Immature natural killer cell (primary cell): ENCODE measurements at regions not wholly inside any gene's neighbourhood (a gene's known extent, or its start where the extent isn't known, plus 50 kb on each side); places are given as distances from the start of the nearest gene placed in this dataset.
"Not testable (repeated sequence)": the region's sequence is repeated elsewhere in the genome, so short reads cannot be mapped to it uniquely, and the experiment has no call there.

Experiments used
- DNase-seq, 3 donors: peaks; one replicate each; pipeline ENCODE4 v3.0.0; 2022; ENCODE audit warnings: mixed read lengths in 1 of 3
- H3K27ac Mint-ChIP-seq, 6 donors: one replicate each; pipeline ENCODE4 v1.8.0; 2020; ENCODE audit warnings: mixed read lengths in 6 of 6, mild to moderate bottlenecking in 5 of 6, inconsistent platforms in 4 of 6, moderate library complexity in 3 of 6
- H3K27me3 Mint-ChIP-seq, 3 donors: one replicate each; pipeline ENCODE4 v1.8.0; 2020 to 2021; ENCODE audit warnings: low read depth in 3 of 3, mild to moderate bottlenecking in 3 of 3, mixed read lengths in 3 of 3, moderate library complexity in 3 of 3, inconsistent platforms in 1 of 3
- H3K36me3 Mint-ChIP-seq, 3 donors: one replicate each; pipeline ENCODE4 v1.8.0; 2020; ENCODE audit warnings: mixed read lengths in 3 of 3, inconsistent platforms in 2 of 3, mild to moderate bottlenecking in 2 of 3
- H3K4me1 Mint-ChIP-seq, 2 donors: one replicate each; pipeline ENCODE4 v1.8.0; 2020; ENCODE audit warnings: inconsistent platforms in 2 of 2, mild to moderate bottlenecking in 2 of 2, mixed read lengths in 2 of 2, moderate library complexity in 1 of 2
- H3K4me3 Mint-ChIP-seq, 5 donors: one replicate each; pipeline ENCODE4 v1.8.0; 2020; ENCODE audit warnings: mild to moderate bottlenecking in 5 of 5, mixed read lengths in 5 of 5, inconsistent platforms in 3 of 5, moderate library complexity in 3 of 5
- H3K9me3 Mint-ChIP-seq, 6 donors: one replicate each; pipeline ENCODE4 v1.8.0; 2020; ENCODE audit warnings: mild to moderate bottlenecking in 6 of 6, mixed read lengths in 6 of 6, inconsistent platforms in 4 of 6, moderate library complexity in 3 of 6

DNA sequence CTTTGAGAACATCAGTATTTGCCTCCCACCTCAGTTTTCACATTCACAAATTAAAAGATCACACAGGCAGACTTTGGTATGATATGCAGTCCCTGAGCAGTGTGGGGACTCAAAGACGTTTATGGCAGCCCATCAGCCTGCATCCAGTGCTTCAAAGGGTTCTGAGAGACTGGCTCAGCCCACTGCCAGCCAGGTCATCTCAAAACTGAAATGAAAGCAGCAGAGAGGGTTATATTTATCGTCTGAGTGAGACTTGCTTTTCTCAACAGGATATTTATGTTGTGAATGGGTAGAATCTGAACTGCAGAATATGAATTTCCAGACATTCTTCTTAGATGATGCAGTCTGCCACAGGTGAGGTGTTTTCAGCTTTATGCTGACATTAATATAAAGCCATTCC lies 159.8 kb downstream of the NRN1 start:
- peaks cover 0 to 4% (median 0%) of the 10 kb centered on the region in 3 donors for H3K36me3 Mint-ChIP-seq
- H3K4me3 Mint-ChIP-seq, result no peak overlapping the region
- peaks cover 7 to 18% (median 9%) of the 10 kb centered on the region in 3 donors for H3K27me3 Mint-ChIP-seq
- peaks cover 7 to 10% of the 10 kb centered on the region in 2 donors for H3K4me1 Mint-ChIP-seq
- no peak for DNase-seq
- no peak overlapping the region for H3K27ac Mint-ChIP-seq
- peaks cover 0 to 4% (median 0%) of the 10 kb centered on the region in 6 donors for H3K9me3 Mint-ChIP-seq

DNA sequence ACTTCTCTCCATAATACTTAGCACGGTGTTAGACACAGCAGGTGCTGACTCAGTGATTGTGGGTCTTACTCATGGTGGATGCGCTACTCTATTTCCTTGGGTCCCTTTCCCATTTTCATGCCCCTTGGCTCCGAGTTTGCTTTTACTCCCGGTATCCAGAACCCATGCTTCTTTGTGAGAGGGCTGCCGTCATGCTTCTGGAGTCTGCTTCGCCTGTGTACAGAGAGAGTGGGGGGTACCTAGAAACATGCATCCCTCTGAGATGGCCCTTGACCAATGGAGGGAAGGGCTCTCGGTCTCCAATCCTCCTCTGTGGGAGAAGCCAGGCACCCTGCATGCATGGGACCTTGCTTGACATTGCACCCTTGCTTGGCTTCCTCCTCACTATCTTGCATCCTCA lies 160.4 kb downstream of the NRN1 start:
- Mint-ChIP-seq H3K4me1 (peaks cover 4 to 6% of the 10 kb centered on the region in 2 donors), H3K27me3 (peaks cover 5 to 18% (median 7%) of the 10 kb centered on the region in 3 donors), H3K27ac (no peak overlapping the region), H3K4me3 (no peak overlapping the region), H3K9me3 (peaks cover 0 to 4% (median 0%) of the 10 kb centered on the region in 6 donors), H3K36me3 (peaks cover 0 to 4% (median 0%) of the 10 kb centered on the region in 3 donors)
- DNase-seq, result no peak

DNA sequence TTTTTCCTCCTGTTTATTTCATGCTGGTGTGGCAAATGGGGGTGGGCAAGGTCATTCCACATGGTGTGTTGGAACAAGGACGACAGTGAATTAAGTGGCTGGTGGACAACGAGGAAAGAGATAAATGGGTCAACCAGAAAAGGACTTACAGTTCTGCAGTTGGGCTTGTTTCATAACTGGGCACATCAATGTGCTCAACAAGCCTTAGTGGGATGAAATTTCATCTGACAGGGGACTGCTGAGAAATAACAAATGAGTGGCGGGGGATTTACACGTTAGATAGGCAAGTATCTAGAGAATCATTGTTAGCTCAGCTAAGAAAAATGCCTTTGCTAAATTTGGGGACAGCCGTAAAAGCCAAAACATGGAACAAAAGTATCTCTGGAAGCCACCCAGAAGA lies 163.6 kb downstream of the NRN1 start:
- Mint-ChIP-seq H3K4me3 (no peak overlapping the region), H3K36me3 (peaks cover 0 to 4% (median 0%) of the 10 kb centered on the region in 3 donors)

DNA sequence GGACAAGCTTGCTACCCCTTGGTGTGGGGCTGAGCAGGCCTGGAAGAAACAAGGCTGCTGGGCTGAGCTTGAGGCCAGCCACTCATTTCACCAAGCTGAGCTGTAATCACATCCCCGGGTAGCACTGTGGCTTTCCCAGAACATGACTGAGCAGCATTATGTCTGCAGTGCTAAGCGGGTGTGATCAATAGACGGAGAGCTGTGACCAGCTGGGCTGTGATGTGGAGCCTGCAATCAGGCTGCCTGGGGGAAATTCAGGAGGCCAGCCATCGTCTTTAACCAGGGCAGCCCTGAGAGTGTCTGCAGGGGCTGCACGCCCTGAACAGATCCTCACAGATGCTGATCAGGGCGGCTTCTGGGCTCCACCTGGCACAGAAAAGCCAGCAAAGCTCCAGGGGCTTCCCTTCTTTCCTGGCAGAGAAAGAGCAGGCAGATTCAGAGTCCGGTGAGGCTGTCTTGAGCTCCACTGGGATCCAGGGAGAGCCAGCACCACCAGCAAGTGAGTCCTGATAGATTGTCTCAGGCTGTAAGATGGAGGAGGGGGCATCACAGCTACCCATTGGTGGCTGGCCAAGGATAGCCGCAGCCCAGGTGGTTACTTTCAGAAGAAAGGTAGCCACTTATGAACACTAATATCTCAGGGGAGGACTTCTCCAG lies 165.9 kb downstream of the NRN1 start:
- Mint-ChIP-seq H3K4me1 (no peaks in the 10 kb centered on the region), H3K4me3 (no peak overlapping the region), H3K36me3 (peaks cover 0 to 4% (median 4%) of the 10 kb centered on the region in 3 donors)

More for the DNA sequence above, 163.6 kb downstream of the NRN1 start:
- Mint-ChIP-seq H3K27ac (no peak overlapping the region), H3K9me3 (peaks cover 0 to under 1% (median 0%) of the 10 kb centered on the region in 6 donors), H3K27me3 (peaks cover 0 to 23% (median 4%) of the 10 kb centered on the region in 3 donors), H3K4me1 (no peaks in the 10 kb centered on the region)
- DNase-seq, result no peak

DNA sequence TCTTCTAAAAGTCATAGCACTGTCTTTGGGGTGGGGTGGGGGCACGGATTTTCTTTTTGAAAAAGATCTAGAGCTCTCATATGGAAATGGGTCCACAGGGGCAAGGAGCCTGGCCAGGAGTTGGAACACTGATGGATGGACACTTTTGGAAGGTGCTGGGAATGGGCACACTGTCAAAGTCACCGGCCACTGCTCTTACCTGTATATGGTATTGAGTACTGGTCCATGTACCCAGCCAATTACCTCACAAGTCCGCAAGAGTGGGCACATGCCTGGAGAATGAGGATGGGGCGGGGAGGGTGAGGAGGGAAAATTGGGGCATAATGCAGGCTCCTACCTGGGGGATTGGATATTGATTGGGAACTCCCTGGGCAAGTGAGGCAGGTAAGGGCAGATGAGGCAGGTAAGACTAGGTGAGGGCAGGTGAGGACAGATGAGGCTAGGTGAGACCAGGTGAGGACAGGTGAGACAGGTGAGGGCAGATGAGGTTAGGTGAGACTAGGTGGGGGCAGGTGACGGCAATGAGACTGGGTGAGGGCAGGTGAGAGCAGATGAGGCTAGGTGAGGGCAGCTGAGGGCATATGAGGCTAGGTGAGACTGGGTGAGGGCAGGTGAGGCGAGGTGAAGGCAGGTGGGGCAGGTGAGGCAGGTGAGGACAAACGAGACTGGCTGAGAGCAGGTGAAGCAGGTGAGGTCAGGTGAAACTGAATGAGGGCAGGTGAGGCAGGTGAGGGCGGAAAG lies 167.9 kb downstream of the NRN1 start:
- DNase-seq, result no peak
- Mint-ChIP-seq H3K4me1 (peaks cover 6 to 10% of the 10 kb centered on the region in 2 donors), H3K4me3 (no peak overlapping the region), H3K27ac (peak overlapping the region in 1 of 6 donors; percentile 51), H3K9me3 (no peaks in the 10 kb centered on the region), H3K27me3 (peaks cover 0 to 11% (median 4%) of the 10 kb centered on the region in 3 donors), H3K36me3 (peaks cover 0 to 4% (median 4%) of the 10 kb centered on the region in 3 donors)

More for the DNA sequence above, 165.9 kb downstream of the NRN1 start:
- H3K27ac Mint-ChIP-seq, result no peak overlapping the region
- peaks cover 0 to 15% (median 4%) of the 10 kb centered on the region in 3 donors for H3K27me3 Mint-ChIP-seq
- H3K9me3 Mint-ChIP-seq, result no peaks in the 10 kb centered on the region
- DNase-seq, result no peak

DNA sequence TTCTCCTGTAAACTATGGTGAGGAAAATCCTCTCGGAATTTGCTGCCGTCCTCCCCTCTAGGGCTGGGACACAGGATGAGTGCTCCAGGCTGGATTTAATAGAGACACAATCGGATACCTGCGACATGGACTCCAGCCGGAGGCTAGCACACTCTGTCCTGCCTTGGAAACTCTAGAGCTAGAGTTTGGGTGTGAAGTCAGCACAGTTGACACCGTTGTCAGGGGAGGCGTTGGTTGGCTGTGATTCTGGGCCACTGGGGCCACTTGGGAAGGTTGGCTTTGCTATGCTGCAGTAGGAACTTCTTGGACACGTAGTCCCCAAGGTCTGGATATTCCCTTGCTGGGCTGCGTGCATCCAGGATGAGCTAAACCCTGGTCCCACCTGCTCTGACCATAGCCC lies 169.4 kb downstream of the NRN1 start:
- Mint-ChIP-seq H3K4me3 (no peak overlapping the region), H3K9me3 (no peaks in the 10 kb centered on the region), H3K27me3 (peaks cover 0 to 8% (median 4%) of the 10 kb centered on the region in 3 donors), H3K36me3 (peaks cover 0 to 4% (median 0%) of the 10 kb centered on the region in 3 donors), H3K27ac (peak overlapping the region in 1 of 6 donors; percentile 53), H3K4me1 (peaks cover 16 to 22% of the 10 kb centered on the region in 2 donors)
- no peak for DNase-seq

DNA sequence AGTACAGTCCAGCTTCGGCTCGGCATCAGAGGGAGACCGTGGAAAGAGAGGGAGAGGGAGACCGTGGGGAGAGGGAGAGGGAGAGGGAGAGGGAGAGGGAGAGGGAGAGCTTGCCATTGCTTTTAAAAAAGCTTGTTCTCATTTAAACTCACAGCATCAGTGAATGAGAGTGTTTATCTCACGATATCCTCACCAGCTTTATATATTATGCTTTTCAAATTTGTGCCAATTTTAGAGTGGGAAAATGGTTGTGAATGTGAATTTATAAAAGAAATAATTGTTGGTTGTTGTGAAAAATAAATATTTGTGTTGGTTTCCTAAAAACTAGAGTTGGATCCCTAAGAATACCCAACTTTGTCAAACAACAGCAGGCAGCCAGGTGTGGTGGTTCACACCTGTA lies 170.1 kb downstream of the NRN1 start:
- not testable (repeated sequence) for H3K27me3 Mint-ChIP-seq, H3K36me3 Mint-ChIP-seq, H3K9me3 Mint-ChIP-seq, H3K27ac Mint-ChIP-seq, DNase-seq, H3K4me3 Mint-ChIP-seq
- peaks cover 24 to 30% of the 10 kb centered on the region in 2 donors for H3K4me1 Mint-ChIP-seq

DNA sequence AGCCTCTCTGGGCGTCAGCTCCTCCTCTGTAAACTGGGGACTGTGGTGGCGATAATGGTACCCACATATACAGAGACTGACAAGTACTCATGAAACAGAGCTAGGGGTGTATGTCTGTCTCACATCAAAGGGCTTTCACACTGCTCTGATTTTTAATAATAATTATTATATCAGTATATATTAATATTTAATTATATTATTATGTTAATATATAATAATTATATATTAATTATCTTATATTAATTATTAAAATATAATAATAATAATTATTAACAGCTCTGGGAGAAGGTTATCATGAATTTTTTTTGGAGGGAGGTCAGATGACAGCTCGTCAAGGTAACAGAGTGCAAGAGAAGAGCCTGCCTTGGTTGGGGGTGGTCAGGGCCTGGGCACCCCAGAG lies 173.6 kb downstream of the NRN1 start:
- Mint-ChIP-seq H3K36me3 (peaks cover 0 to 4% (median 0%) of the 10 kb centered on the region in 3 donors), H3K27ac (peak overlapping the region; percentile 90 to 95 (median 94)), H3K4me1 (peaks cover 55 to 61% of the 10 kb centered on the region in 2 donors), H3K9me3 (no peaks in the 10 kb centered on the region), H3K27me3 (no peaks in the 10 kb centered on the region), H3K4me3 (peak overlapping the region in 2 of 5 donors; percentile 38 to 46)
- DNase-seq, result no peak

DNA sequence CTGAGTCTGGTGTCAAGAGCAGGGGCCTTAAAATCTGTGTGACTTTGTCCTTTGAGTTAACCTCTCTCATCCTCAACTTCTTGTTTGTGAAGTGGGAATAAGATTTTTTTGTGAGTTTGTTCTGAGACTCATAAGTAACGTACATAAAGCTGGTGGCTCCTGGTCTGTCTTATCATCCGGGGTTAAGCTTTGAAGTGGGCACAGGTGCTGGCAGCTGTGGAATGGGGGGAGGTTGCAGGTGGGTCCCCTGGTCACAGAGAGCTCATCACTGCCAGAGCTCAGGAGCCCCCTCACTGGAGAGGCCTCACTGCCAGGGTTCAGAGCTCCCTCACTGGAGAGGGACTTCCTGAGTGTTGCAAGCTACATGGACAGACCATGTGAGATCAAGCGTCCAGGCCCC lies 174.1 kb downstream of the NRN1 start:
- peaks cover 0 to 4% (median 0%) of the 10 kb centered on the region in 3 donors for H3K36me3 Mint-ChIP-seq
- H3K4me3 Mint-ChIP-seq, result peak overlapping the region; percentile 46 to 80 (median 75)
- peaks cover 58 to 63% of the 10 kb centered on the region in 2 donors for H3K4me1 Mint-ChIP-seq
- H3K9me3 Mint-ChIP-seq, result no peaks in the 10 kb centered on the region
- H3K27me3 Mint-ChIP-seq, result no peaks in the 10 kb centered on the region
- DNase-seq, result no peak
- H3K27ac Mint-ChIP-seq, result peak overlapping the region; percentile 90 to 95 (median 94)

DNA sequence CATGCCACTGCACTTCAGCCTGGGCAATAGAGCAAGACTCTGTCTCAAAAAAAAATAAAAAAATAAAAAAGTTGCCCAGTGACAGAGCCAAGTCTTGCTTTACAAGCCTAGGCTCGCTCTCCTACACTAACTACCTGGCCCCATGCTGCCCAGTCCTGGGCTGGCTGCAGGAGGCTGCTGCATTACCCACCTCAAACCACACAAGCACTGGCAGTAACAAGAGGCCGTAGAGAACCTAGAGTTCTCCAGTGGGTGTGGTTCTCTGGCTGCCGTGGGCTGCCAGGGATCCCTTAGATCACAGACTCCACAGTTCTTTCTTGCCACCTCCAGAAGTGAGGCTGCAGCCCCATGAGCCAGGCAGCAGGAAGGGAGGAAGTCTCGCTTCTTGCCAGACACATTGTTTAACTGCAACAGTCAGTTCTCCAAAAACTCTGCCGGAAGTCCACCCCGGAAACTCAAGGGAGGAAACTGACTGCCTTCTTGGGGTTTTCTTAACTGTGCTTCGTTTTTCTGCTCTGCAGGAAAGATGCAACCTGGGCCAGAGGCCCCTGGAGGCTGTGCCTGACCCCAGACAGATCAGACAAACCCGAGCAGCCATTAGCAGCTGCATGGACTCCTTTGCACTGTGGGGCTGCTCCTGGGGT lies 175.4 kb downstream of the NRN1 start:
- Mint-ChIP-seq H3K4me3 (peak overlapping the region; percentile 75 to 86 (median 80)), H3K4me1 (peaks cover 66 to 71% of the 10 kb centered on the region in 2 donors), H3K27ac (peak overlapping the region; percentile 90 to 95 (median 94))
- not testable (repeated sequence) for H3K9me3 Mint-ChIP-seq, H3K36me3 Mint-ChIP-seq, H3K27me3 Mint-ChIP-seq
- peak; percentile 53 to 56 (median 54) for DNase-seq

DNA sequence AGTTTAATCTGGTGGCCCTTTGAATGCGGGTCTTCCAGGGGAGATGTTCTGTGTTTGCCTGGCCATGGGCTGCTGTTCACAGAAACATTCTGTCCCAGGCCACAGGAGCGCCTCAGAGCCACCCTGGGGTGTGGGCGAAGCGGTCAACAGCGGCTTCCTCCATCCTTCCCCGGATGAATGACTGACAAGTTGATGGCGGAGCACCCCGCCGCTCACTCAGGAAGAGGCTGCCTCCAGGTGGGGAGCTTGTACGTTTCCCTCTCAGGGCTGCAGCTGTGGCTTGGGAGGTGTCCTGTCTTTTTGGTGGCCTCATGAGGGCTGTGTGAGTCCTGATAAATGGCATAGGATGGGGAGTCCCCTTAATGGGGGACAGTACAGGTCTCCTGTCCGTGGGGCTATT lies 178.4 kb downstream of the NRN1 start:
- Mint-ChIP-seq H3K9me3 (no peaks in the 10 kb centered on the region), H3K36me3 (no peaks in the 10 kb centered on the region), H3K4me3 (peak overlapping the region in 3 of 5 donors; percentile 8 to 39 (median 30)), H3K27me3 (peaks cover 0 to 2% (median 0%) of the 10 kb centered on the region in 3 donors), H3K4me1 (peaks cover 78 to 79% of the 10 kb centered on the region in 2 donors), H3K27ac (peak overlapping the region in 4 of 6 donors; percentile 31 to 57 (median 48))
- no peak for DNase-seq

DNA sequence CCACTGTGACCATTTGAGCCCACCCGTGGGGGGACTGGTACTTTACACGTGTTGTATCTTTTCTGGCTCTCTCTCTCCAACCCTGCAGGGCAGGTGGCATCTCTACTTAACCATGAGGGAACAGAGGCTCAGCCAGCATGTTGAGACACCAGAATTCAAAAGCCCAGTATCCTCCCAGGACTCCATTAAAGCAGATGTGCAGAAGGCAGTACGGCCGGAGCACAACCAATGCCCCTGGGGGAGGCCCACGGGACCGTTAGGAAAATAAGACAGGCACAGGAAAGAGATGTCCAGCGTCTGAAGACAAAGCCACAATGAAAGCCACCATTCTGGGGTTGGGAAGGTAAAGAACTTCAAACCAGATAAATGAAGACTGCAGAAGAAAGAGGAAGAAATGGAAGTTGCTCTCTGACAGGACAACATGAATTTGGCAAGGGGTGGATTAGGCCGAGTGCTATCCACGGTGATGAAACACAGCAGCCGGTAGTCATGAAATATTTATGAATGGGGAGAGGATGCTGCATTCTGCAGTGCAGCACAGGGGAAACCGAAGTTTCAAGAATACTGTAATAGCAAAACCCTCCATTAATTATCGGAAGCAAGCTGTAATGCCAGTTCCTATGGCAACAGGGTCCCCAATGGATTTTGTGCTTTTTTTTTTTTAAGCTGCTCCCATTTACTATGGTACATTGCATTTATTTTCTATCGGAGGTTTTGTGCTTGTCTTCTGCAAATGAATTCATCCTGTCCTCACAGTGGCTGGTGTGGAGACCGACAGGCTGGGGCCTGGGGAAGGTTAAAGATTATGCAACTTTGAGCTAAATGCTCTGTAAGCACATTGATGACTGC lies 179.4 kb downstream of the NRN1 start:
- H3K27ac Mint-ChIP-seq, result peak overlapping the region in 5 of 6 donors; percentile 23 to 79 (median 56)

DNA sequence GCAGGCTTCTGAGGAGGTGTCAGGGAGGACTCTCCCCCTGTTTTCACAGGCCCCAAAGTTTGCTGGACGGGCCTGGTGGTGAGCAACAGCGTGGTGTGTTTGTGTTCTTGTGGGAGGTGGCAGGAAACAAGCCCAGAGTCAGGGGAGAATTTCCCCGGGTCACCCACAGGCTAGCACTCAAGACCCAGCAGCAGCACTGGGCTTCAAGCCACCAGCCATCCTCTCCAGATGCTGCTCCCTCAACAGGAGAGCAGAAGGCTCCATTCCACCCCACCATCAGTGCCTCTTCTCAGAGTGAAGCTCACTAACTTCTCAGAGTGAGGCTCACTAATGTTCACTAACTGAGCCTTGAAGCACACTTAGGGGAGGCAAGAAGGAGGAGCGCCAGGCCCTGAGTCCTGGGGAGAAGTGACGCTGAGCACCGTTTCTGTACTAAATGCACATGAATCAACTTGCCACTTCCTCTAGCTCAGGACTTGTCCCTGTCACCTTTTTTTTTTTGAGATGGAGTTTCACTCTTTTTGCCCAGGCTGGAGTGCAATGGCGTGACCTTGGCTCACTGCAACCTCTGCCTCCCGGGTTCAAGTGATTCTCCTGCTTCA lies 182.2 kb downstream of the NRN1 start:
- not testable (repeated sequence) for H3K9me3 Mint-ChIP-seq
- peak; percentile 34 to 35 (median 35) for DNase-seq
- peak overlapping the region; percentile 82 to 93 (median 86) for H3K27ac Mint-ChIP-seq

More for the DNA sequence above, 179.4 kb downstream of the NRN1 start:
- no peak for DNase-seq
- Mint-ChIP-seq H3K9me3 (no peaks in the 10 kb centered on the region), H3K27me3 (peaks cover 0 to 2% (median 2%) of the 10 kb centered on the region in 3 donors), H3K4me3 (no peak overlapping the region), H3K4me1 (peaks cover 73 to 80% of the 10 kb centered on the region in 2 donors), H3K36me3 (no peaks in the 10 kb centered on the region)

More for the DNA sequence above, 182.2 kb downstream of the NRN1 start:
- not testable (repeated sequence) for H3K36me3 Mint-ChIP-seq, H3K27me3 Mint-ChIP-seq
- Mint-ChIP-seq H3K4me3 (peak overlapping the region in 4 of 5 donors; percentile 39 to 64 (median 54)), H3K4me1 (peaks cover 45 to 52% of the 10 kb centered on the region in 2 donors)
